ENCODE measurements at regions not wholly inside any gene's neighbourhood (a gene's known extent, or its start where the extent isn't known, plus 50 kb on each side); places are given as distances from the start of the nearest gene placed in this dataset.
"Not testable (repeated sequence)": the region's sequence is repeated elsewhere in the genome, so short reads cannot be mapped to it uniquely, and the experiment has no call there.

DNA sequence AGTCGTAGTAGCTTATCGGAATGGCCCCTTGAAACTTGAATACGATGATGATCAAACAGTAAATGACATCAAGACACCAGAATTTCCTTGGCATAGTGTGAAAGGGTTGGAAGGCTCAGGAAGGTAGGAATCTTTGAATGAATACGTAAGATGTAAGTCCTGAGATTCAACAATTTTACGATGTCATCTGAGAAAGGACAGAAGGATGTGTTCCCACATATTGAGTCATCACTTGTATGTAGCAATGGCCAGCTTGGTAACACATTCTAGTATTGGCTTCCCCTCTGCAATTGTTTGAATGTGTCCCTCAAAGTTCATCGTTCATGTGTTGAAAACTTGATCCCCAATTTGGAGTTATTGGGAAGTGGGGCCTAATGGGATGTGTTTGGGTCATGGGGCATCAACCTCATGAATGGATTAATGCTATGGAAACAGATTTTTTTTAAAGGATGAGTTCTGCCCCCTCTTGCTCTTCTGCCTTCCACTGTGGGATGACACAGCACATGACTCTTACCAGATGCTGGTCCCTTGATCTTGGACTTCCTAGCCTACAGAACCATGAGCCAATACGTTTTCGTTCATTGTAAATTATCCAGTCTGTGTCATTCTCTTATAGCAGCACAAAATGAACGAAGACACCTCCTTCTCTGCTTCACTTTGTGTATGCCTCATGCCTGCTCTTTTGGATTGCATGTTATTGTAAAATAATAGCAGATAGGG lies 284.6 kb downstream of the BCAT1 start:
- DNase-seq: no peak

DNA sequence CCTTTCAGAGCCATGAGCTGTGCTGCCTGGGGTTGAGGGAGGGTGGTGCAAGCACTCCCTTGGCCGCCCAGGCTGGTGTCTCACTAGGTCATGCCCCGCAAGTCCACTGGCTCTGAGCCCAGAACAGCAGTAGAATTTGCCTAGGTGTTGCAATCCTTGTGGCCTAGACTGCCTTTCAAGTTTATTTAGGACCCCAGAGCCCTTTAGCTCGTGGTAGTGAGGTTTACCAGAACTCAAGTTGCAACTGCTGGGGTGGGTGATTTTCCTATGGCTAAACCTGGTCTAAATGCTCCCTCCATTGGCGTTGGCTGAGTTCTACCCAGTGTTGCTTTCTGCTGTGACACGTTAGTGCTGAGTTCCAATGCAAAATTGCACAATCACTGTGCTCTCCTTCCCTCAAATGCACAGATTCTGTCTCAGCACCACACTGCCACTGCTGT lies 287.2 kb downstream of the BCAT1 start:
- peak; percentile 50 for DNase-seq

DNA sequence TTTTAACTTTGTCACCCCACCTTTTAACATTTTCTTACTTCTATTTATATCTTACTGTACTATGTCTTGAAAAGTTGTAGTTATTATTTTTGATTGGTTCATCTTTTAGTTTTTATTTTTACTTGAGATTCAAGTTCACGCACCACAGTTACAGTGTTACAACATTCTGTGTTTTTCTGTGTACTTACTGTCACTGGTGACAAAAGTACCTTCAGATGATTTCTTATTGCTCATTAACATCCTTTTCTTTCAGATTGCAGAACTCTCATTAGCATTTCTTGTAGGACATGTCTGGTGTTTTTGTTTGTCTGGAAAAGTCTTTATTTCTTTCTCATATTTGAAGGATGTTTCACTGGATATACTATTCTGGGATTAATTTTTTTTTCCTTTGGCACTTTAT lies 289.9 kb downstream of the BCAT1 start:
- no peak for DNase-seq

- not testable (repeated sequence) for DNase-seq
These were observed 294.6 kb downstream of the BCAT1 start for GRCh38 chr12:24654344-24654743.

DNA sequence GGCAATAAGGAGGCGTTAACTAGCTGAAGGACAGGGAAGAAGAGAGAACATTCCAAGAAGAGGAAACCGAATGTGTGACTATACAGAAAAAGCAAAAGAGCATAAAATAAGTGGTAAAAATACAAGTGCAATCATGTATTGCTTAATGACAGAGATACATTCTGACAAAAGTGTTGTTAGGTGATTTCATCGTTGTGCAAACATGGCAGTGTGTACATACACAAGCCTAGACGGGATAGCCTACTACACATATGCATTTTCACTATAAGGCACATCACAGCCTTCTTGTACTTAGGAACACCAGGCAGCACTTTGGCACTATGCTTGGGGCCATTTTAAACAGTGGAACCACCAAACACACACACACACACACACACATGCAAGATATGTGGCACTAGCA lies 299.3 kb downstream of the BCAT1 start:
- no peak for DNase-seq

- no peak for DNase-seq
These were observed 299.7 kb downstream of the BCAT1 start for GRCh38 chr12:24649209-24649608.

DNA sequence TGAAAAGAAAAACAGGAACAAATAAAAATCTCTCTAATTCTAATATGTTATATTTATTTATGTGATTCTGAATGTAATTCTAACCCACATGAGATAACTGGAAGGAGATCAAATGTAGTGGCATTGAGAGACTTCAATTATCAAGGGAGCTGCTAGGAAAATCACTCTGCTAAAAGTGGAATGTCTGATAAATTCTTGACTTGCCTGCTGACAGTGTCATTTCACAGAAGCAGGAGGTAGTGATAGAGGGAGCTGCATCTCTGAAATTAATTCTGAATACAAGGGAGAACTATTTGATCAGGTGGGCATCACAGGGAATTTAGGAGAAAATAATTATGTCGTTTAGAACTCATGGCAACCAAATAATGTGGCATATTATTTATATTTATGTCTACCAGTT lies 303.6 kb downstream of the BCAT1 start:
- DNase-seq: no peak

DNA sequence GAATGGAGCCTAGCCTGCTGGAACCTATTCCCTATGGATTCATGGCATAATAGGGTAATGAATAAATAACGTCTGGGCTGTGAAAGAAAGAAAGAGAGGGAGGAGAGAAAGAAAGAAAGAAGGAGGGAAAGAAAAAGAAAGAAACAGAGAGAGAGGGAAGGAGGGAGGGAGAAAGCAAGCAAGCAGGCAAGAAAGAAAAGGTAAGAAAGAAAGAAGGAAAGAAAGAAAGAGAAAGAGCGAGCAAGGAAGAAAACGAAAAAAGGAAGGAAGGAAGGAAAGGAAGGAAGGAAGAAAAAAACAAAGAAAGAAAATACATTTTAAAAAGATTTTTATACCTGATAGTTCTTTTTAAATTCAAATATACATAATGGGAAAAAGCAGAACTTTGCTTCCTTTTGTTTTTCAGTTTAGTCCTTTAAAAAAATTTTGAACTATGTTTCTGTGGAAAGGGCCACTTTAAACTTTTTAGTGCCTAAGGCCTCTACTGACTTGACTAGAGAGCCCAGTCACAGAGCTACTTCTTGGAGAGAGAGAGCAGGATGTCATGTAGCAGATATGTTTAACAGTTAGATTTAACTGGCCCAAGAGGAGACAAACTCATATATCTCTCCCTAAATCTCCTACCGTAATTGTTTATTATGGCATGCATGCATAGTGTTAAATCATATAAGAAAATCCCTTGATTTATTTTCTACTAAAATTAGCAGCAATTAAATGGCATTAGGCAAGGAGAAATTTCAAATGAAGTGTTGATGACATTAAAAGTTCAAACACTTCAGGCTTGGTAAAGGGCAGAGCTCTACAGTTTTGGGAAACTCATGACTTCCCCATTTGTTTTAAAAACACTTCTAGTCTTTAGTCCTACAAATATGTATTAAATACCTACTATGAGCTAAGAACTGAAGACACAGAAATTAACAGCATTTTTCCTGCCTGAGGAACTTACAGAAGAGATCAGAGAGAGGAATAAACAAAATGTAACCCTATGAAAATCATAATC lies 305.5 kb downstream of the BCAT1 start:
- DNase-seq: no peak

DNA sequence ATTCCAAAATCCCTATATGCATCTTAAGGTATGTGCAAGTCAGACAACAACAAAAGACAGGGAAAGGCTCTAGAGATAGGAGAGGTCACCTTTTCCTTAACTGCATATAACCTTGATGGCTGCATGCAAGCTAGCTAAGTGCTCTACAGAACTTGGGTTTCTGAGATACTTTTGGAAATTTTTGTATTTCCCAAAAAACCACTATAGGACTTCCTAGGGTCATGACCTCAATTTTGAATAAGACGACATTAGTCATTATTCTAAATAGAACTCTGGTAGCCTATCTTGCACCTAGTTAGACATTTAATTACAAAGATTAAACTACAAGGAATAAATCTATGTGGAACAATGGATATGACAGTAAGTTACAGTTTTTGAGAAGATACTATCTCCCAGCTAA lies 309.3 kb downstream of the BCAT1 start:
- no peak for DNase-seq

DNA sequence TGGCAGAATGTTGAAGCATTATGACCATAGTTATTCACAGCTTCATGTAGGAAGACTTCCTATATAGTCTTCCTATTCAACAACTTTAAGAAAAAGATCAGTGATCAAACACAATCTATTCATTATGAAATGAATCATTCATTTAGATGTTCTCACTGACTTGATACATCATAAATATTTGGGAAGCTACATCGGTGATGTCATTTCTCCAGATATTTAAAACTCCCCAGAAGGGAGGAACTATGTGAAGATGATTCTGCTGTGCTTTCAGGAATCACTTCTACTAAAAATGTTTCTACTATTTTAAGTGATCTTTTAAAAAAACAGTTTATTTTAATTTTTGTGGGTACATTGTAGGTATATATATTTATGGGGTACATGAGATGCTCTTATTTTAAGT lies 316.4 kb downstream of the BCAT1 start:
- DNase-seq: no peak

DNA sequence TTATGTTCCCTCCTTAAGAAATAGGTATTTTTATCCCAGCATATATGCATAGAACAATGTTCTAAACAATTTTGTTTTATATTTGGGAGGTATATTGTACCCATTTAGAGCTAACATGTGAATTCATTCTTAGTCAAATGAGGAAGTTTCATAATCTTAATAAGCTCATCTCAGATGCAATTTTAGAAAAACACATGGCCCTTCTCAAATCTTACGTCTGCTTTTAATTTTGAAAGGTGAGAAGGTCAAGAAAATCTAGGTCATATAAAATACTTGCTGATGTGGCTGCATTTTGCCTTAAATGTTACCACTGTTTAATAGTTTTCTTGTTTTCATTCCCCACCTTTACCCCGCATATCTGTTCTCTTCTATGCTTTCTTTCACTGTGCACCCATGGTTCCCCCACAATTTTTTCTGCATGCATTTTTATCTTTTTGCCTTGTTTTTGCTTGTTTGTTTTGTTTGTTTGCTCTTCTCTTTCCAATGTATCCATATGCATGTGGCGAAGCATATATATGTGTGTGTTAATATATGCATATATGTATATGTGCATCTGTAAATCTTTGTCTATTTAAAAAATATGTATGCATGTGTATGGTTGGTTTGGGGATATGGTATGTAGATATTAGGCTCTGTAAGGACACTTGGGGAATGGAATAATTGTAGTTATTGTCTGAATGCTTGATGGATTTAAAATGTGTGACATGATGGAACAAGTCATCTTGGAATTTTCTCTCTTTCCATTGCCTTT lies 317.1 kb downstream of the BCAT1 start:
- DNase-seq: no peak

DNA sequence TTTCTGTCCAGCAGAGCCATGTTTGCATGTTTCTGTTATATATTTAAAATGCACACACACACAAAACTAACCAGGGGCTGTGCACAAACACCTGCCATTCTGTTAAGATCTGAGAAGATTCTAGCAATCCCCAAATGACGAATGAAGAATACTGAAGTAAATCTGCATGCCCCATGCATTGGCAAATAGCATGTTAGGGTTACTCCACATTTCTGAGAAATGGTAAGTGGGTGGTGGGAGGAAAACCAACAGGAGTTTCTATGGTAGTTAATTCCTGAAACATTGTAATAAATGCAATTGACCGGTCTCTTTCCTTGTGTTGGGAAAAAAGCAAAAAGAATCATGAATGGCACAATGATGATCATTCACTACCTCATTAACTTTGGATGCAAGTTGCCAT lies 318.0 kb downstream of the BCAT1 start:
- no peak for DNase-seq

GRCh38 chr12:24630446-24630845 lies 318.5 kb downstream of the BCAT1 start:
- DNase-seq: no peak

- no peak for DNase-seq
These were observed 323.8 kb downstream of the BCAT1 start for GRCh38 chr12:24625103-24625502.

GRCh38 chr12:24619954-24620353 lies 328.9 kb downstream of the BCAT1 start:
- not testable (repeated sequence) for DNase-seq

DNA sequence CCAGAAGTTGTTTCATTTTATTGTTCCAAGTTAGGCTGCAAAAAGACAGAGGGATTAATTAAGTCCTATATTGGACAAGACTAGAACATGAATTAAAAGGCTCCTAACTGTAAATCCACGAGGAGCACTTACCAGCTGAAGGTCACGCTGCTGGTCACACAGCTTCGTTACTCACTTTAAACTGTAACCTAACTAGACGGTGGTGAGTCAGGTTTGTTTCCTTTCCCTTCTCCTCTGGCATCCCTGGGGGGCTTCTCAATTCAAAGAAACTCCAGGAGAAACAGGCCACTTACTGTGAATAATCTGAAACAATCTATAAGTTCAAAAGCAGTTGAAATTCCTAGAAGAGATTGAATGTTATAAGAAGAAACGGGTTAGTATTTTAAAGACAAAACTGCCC lies 331.4 kb downstream of the BCAT1 start:
- DNase-seq: no peak

DNA sequence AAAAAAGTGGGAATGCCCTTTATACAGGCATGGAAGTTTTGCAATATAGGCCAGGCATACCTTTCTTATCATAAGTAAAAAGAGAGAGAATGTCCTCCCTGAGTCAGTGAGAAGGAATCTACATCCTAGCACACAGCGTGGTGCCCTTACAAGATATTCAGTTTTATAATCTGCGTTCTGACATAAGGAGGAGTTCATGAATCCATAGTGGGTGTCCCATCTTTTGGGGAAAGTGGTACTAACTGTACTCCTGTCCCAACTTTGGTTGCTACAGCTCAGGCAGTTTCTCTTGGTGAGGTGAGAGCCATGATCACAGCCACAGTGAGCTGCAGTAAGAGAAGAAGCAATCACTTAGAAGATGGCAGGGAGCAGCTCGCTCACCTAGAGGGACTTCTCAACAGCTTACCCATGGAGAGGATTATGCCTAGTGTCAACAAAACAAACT lies 332.9 kb downstream of the BCAT1 start:
- no peak for DNase-seq

GRCh38 chr12:24608637-24609285 lies 340.1 kb downstream of the BCAT1 start:
- no peak for DNase-seq

DNA sequence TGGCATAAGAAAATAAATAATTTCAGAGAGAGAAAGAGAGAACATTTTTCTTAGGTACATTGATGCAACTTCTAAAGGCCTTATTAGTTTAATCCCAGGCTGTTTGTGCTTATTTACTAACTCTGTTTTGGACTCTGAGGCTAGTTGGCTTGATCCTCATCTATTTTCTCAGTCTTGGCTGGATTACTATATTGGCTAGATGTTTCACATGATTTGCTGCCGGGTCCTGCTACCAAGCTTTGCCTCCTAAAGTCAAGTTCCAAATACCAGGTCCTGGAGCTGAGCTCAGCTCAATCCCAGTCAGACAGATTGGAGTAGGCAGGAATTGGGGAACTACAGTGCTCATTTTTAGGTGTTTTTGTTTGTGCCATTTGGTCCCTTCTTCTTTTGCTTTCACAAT lies 340.8 kb downstream of the BCAT1 start:
- no peak for DNase-seq

- no peak for DNase-seq
These were observed 343.0 kb downstream of the BCAT1 start for GRCh38 chr12:24605916-24606315.

DNA sequence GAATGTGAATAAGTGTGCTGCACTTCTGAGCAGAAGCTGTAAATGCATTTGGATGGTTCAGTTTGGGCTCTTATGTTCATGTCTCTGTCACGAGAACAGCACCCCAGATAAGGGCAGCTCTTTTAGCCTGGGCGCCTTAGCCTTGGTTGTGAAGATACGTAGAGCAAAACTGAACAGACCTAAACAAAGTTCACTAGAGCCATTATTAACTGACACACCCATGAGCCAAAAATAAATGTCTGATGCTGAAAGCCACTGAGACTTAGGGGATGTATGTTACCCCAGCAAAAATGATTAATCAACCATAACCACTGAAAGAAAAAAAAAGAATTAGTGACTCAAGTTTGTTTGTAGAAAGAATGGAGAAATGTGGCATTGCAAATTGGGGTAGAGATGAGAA lies 343.4 kb downstream of the BCAT1 start:
- DNase-seq: no peak

GRCh38 chr12:24603371-24603770 lies 345.5 kb downstream of the BCAT1 start:
- DNase-seq: no peak

DNA sequence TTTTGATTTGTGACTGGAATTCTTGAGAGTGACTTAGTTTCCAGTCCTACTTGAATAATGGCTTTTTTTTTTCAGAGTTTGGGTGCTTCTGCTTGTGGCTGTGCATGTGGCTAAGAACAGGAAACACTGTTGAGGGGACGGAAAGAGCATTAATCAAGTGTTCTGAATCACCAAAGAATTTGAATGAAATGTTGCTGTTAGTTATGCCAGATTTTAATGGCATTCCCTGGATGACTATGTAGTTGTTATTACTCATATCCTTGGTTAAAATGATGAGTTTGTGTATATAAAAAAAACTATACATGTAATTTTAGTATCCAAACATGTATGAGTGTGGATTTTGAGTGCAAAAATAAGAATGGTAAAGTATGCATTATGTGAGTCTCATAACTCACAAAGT lies 347.9 kb downstream of the BCAT1 start:
- DNase-seq: no peak
